Aorta (tissue), 5 donors: ENCODE measurements at regions not wholly inside any gene's neighbourhood (a gene's known extent, or its start where the extent isn't known, plus 50 kb on each side); places are given as distances from the start of the nearest gene placed in this dataset.

ENCODE experiments used
- ATAC-seq: fragments of 200-7000 bp; cut with Tn5 transposase; one replicate; pipeline ENCODE4 v1.9.1; 2022; ENCODE audit warnings: moderate library complexity; ENCODE audit not compliant: low FRiP score
- DNase-seq, 2 donors: peaks; one replicate each; pipeline ENCODE4 v3.0.0-alpha.2; 2020
- H3K27ac ChIP-seq, 2 donors: one replicate each; pipeline ENCODE4 v1.5.1; 2013; ENCODE audit warnings: low read length in 2 of 2, mild to moderate bottlenecking in 2 of 2, moderate library complexity in 2 of 2, control low read depth in 1 of 2, inconsistent platforms in 1 of 2, low read depth in 1 of 2
- H3K27me3 ChIP-seq, 2 donors: one replicate each; pipeline ENCODE4 v1.6.1; 2013; ENCODE audit warnings: control low read depth in 1 of 2, low read length in 1 of 2, mild to moderate bottlenecking in 1 of 2, moderate library complexity in 1 of 2; ENCODE audit not compliant: insufficient read depth in 2 of 2, control insufficient read depth in 1 of 2
- H3K36me3 ChIP-seq, 2 donors: one replicate each; pipeline ENCODE4 v1.6.1; 2013; ENCODE audit warnings: control low read depth in 1 of 2, low read length in 1 of 2, mild to moderate bottlenecking in 1 of 2; ENCODE audit not compliant: insufficient read depth in 2 of 2, control insufficient read depth in 1 of 2
- H3K4me1 ChIP-seq, 2 donors: one replicate each; pipeline ENCODE4 v1.6.1; 2013; ENCODE audit warnings: low read length in 2 of 2, control low read depth in 1 of 2, mild to moderate bottlenecking in 1 of 2, moderate library complexity in 1 of 2; ENCODE audit not compliant: insufficient read depth in 2 of 2, control insufficient read depth in 1 of 2
- H3K4me3 ChIP-seq, 2 donors: one replicate each; pipeline ENCODE4 v1.5.1; 2013; ENCODE audit warnings: low read length in 2 of 2, control low read depth in 1 of 2, mild to moderate bottlenecking in 1 of 2
- H3K9me3 ChIP-seq: one replicate; pipeline ENCODE4 v1.6.1; 2013; ENCODE audit warnings: mild to moderate bottlenecking, low read length; ENCODE audit not compliant: control insufficient read depth
- WGBS, 2 donors: extraction: QIAGEN DNeasy Blood & Tissue Kit; methylation state at CpG; one replicate each; pipeline ENCODE4 v1.1.7; 2013; 5-methylcytosine and 5-hydroxymethylcytosine counted together
- intact Hi-C, 2 donors: fragments of 100-400 bp; cut with DNase I; formaldehyde crosslinking; loops; one replicate each; pipeline versions ENCODE4 v1.14.2 to v1.15.0; 2022
- donor health status: healthy with polysubstance abuse.
- donor health status: Bipolar disorder and iron deficiency.
- donor health status: DM: no; HTN: no; CAD: no.
- donor health status: DM: no; HTN: no; CAD: no.
- donor health status: DM: yes; HTN: yes; CAD: no.

DNA sequence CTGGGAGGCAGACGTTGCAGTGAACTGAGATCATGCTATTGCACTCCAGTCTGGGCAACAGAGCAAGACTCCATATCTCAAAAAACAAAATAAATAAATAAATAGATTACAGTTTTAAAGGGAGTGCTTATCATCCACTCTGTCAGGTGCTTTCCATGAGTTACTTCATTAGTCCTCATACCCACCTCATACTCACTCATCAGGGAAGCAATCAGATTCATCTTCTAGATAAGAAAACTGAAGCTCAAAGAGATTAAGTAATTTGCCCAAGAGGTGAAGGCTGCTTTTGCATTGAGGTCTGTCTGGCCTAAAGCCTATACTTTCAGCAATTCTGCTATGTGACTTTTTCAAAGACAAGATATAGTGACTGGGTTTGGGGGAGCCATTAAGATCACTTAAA lies 101.0 kb downstream of the RASSF10 start:
- DNase-seq: no peak
- Histone ChIP-seq H3K4me3 (no peak overlapping the region), H3K36me3 (no peaks in the 10 kb centered on the region), H3K27me3 (peaks cover 0 to 1% of the 10 kb centered on the region in 2 donors), H3K9me3 (no peaks in the 10 kb centered on the region), H3K27ac (no peak overlapping the region), H3K4me1 (no peaks in the 10 kb centered on the region)
- 92 to 100% methylated on average over 1 of the region's 1 CpG for WGBS, 2 donors
- intact Hi-C loops: no loop called here
- no peak for ATAC-seq

DNA sequence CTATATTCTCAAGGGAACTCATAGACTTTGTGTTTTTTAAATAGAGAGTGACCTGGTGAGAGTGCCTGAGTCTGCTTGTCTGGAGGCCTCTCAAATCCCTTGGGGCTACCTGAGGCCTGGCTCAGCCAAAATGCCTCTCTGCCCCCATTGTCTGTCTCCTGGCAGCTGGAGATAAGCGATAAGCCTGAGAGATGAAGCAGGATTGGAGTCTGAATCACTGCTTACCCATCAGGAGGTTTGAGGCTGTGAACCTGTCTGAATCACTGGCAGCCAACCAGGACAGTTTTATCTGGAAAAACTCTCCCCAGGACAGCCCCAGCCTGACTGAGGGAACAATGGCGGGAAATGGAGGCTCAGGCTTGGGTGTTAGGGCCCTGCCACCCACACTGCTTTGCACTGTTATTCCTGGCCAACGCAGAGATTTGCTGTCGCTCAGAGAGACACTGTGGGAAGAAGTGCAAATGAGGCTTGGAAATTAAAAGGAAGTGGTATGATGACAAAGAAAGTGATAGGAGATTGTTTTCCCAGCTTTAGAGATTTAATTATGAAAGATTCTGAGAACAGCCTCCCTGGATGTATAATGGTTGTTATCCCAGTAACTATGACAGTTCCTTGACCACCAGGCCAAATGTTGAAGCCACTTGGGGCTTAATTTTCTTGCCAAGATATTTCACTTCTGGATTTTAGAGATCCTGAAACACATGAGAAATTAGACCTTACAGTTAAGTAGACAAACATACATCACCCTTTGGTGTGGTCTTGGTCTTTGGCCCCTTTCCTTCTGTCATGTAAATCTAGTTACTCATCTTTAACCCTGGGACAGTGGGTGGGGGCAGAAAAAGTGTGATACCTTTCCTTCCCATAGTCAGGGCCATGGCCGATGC lies 102.1 kb downstream of the RASSF10 start:
- H3K27me3 ChIP-seq: peaks cover 0 to 1% of the 10 kb centered on the region in 2 donors
- WGBS, 2 donors: 75 to 77% methylated on average over 5 of the region's 5 CpGs
- DNase-seq: no peak
- peak; percentile 39 for ATAC-seq
- H3K4me3 ChIP-seq: no peak overlapping the region
- no peaks in the 10 kb centered on the region for H3K36me3 ChIP-seq
- no peaks in the 10 kb centered on the region for H3K9me3 ChIP-seq
- intact Hi-C loops: no loop called here
- no peak overlapping the region for H3K27ac ChIP-seq
- H3K4me1 ChIP-seq: no peaks in the 10 kb centered on the region

DNA sequence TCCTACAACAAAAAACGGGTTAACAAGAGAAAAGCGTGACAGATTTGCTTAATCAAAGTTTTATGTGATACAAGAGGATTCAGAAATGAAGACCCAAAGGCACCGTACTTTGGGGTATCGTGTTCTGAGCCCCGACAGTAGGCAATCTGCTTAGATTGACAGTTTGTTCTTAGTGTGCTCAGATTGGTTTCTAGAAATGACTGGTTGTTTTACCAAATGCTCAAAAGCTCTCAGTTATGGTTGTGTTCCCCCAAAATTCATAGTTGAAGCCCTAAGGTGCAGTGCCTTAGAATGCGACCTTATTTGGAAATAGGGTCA lies 102.7 kb downstream of the RASSF10 start:
- ATAC-seq (no peak), DNase-seq (no peak)
- Histone ChIP-seq H3K27me3 (peaks cover 0 to 1% of the 10 kb centered on the region in 2 donors), H3K4me3 (no peak overlapping the region), H3K36me3 (no peaks in the 10 kb centered on the region), H3K27ac (no peak overlapping the region), H3K9me3 (no peaks in the 10 kb centered on the region), H3K4me1 (no peaks in the 10 kb centered on the region)
- intact Hi-C loops: no loop called here
- WGBS, 2 donors: 75 to 85% methylated on average over 6 of the region's 6 CpGs

DNA sequence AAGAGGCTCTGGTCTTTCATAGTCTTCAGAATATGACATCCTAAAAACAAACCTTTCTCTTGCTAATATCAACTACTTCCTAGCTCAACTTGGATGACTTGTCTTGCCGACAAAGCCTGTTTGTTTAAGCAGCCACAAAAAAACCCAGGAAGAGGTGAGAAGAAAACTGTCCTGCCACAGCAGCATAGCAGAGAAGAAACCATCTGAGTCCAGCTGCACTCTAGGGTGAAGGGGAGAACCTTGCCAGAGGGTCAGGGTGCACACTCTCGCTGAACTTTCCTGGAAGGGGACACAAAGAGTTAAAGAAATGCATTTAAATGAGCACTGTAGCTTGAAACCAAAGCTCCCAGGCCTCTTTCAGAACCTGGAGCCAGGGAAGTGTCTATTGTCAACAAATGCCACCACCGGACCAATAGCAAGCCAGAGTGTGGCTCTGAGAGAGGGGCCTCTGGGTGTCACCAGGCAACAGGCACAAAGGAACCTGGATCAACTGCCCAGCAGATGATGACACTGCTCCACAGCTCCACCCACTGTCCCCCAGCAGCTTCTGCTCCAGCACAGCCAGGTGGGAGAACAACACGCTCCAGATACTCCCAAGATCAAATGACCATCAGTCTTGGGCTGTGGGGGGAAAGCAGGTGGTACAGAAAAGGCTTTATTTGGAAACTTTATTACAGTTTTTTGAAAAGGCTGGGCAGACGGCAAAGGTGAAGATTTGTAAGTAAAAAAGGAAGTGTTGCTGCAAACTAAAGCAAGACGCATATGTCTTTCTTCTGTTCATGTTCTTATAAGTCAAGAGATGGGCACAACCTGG lies 105.7 kb downstream of the RASSF10 start:
- ATAC-seq (no peak), DNase-seq (no peak)
- intact Hi-C loops: no loop called here
- 52 to 62% methylated on average over 6 of the region's 6 CpGs for WGBS, 2 donors
- Histone ChIP-seq H3K4me3 (no peak overlapping the region), H3K36me3 (no peaks in the 10 kb centered on the region), H3K27ac (no peak overlapping the region), H3K27me3 (peaks cover 0 to 3% of the 10 kb centered on the region in 2 donors), H3K9me3 (peaks cover 2% of the 10 kb centered on the region), H3K4me1 (no peaks in the 10 kb centered on the region)

DNA sequence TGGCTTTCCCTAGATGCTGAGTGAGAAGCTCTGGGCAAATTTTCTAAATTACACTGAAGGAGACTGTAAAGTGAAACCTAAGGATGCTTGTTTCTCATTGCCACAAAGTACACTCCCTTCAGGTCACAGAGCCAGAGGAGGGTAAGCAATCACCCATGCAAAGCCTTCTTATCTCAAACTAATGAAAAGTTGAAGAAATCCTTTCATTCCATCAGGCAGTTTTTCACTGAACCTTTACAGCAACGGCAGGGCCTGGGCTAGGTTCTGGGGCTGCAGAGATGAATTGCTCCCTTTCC lies 106.2 kb downstream of the RASSF10 start:
- 0% methylated on average over 1 of the region's 1 CpG for WGBS, 2 donors
- Histone ChIP-seq H3K4me3 (no peak overlapping the region), H3K27me3 (peaks cover 0 to 3% of the 10 kb centered on the region in 2 donors), H3K4me1 (no peaks in the 10 kb centered on the region), H3K36me3 (no peaks in the 10 kb centered on the region), H3K9me3 (peaks cover 2% of the 10 kb centered on the region), H3K27ac (no peak overlapping the region)
- intact Hi-C loops: no loop called here
- ATAC-seq (no peak), DNase-seq (no peak)

DNA sequence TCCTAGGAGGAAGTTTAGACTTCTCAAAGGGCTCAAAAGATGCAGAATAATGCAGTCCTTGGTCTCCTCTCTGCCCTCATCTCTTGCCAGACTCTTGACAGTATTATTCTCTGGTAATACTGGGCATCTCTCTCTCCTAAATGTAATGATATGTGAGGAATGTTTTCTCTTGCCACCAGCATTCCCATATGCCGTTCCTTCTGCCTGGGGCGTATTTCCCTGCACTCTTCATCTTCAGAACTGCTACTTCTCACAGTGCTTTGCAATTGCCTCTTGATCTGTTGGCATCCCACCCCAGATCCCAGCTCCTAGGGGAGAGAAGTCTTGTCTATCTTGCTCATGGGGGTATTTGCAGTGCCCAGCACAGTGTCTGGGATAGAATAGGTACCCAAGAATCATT lies 107.4 kb downstream of the RASSF10 start:
- peaks cover 2% of the 10 kb centered on the region for H3K9me3 ChIP-seq
- H3K4me1 ChIP-seq: no peaks in the 10 kb centered on the region
- intact Hi-C loops: no loop called here
- no peak for DNase-seq
- H3K36me3 ChIP-seq: no peaks in the 10 kb centered on the region
- H3K27ac ChIP-seq: no peak overlapping the region
- no peak overlapping the region for H3K4me3 ChIP-seq
- ATAC-seq: no peak
- H3K27me3 ChIP-seq: peaks cover 0 to 2% of the 10 kb centered on the region in 2 donors
- 48 to 63% methylated on average over 2 of the region's 2 CpGs for WGBS, 2 donors

DNA sequence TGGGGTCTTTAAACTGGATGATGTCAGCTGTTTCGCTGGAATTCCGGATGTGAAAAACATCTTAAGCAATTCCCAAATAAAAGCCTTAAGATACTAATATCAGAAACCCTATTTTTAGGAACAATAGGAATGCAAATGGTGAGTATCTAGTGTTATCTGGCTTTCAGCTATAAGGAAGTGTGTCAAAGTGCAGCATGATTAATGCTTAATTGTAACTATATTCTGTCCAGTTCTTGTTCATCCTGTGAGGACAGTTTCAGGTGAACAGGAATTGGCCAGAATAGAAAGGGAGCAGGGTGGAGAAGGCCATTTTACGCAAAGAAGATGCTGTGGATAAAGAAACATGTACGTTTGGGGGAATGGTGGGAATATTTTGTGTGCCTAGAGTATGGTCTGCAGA lies 108.2 kb downstream of the RASSF10 start:
- Histone ChIP-seq H3K36me3 (no peaks in the 10 kb centered on the region), H3K27me3 (peaks cover 0 to 2% of the 10 kb centered on the region in 2 donors), H3K9me3 (peaks cover 2% of the 10 kb centered on the region), H3K4me3 (no peak overlapping the region), H3K27ac (no peak overlapping the region), H3K4me1 (no peaks in the 10 kb centered on the region)
- DNase-seq: no peak
- intact Hi-C loops: no loop called here
- no peak for ATAC-seq
- 30 to 36% methylated on average over 4 of the region's 4 CpGs for WGBS, 2 donors

DNA sequence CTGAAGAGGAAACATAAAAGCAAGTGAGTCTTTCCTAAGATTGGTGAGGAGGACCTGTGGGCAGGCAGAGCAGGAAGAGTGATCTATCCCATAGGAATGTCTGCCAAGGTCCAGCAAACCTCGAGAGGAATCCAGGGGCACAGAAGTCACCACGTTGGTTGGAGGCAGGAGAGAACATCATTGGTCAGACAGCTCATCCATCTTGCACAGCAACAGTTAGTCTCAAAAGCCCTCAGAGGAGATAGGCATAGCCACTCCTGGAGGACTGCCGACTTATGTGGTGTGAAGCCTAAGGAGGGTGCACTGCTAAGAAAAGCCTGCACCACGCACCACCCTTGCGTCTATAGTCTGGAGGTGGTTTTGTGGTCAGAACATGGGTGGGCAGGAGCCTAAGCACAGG lies 109.1 kb downstream of the RASSF10 start:
- Histone ChIP-seq H3K27ac (no peak overlapping the region), H3K36me3 (no peaks in the 10 kb centered on the region), H3K4me3 (no peak overlapping the region), H3K9me3 (peaks cover 2% of the 10 kb centered on the region), H3K27me3 (peaks cover 0 to 2% of the 10 kb centered on the region in 2 donors), H3K4me1 (no peaks in the 10 kb centered on the region)
- ATAC-seq: no peak
- DNase-seq: no peak
- intact Hi-C loops: no loop called here
- 55 to 60% methylated on average over 5 of the region's 5 CpGs for WGBS, 2 donors

DNA sequence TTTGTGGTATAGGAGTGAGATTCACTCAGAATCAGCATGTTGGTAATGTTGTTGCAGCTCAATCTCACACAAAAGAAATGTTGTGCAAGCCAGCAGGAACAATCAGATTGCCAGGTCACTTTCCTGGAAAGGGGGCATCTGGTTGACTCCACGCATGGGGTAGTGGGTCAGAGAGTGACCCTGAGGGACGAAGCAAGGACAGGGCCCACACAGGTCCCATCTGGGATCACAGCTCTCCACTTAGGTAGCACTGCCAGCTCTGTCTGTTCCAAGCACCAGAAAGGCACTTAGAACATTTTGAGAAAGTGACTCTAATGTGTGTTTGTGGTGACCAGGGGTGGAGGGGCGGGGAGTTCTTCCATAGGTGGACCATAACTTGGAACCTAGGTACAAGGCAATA lies 109.5 kb downstream of the RASSF10 start:
- Histone ChIP-seq H3K4me1 (no peaks in the 10 kb centered on the region), H3K4me3 (no peak overlapping the region), H3K9me3 (peaks cover 2% of the 10 kb centered on the region), H3K36me3 (no peaks in the 10 kb centered on the region), H3K27me3 (peaks cover 0 to 2% of the 10 kb centered on the region in 2 donors), H3K27ac (no peak overlapping the region)
- no peak for DNase-seq
- 88 to 92% methylated on average over 3 of the region's 3 CpGs for WGBS, 2 donors
- ATAC-seq: no peak
- intact Hi-C loops: no loop called here
